GM23338 (cell line): ENCODE measurements at regions not wholly inside any gene's neighbourhood (a gene's known extent, or its start where the extent isn't known, plus 50 kb on each side); places are given as distances from the start of the nearest gene placed in this dataset.

Experiments used
- EZH2 ChIP-seq: fragments of 200-600 bp; sonication (generic); IDR thresholded peaks from one replicate; pipeline ENCODE4 v1.8.0; 2017; ENCODE audit warnings: antibody characterized with exemption, mild to moderate bottlenecking, low read depth; ENCODE audit not compliant: unreplicated experiment
- EZH2phosphoT487 ChIP-seq: fragments of 200-600 bp; sonication (generic); IDR thresholded peaks from one replicate; pipeline ENCODE4 v1.8.1; 2018; ENCODE audit warnings: antibody characterized with exemption; ENCODE audit not compliant: unreplicated experiment
- POLR2AphosphoS5 ChIP-seq: IDR thresholded peaks from 2 replicates; pipeline ENCODE4 v1.6.1; 2016; ENCODE audit warnings: antibody characterized with exemption, low read depth
- STAT1 ChIP-seq: IDR thresholded peaks from one replicate; pipeline ENCODE4 v1.6.1; 2016; ENCODE audit warnings: antibody characterized with exemption; ENCODE audit not compliant: unreplicated experiment
- ZNF114 ChIP-seq: fragments of 250-450 bp; sonication (Bioruptor Pico); IDR thresholded peaks from 2 replicates; pipeline ENCODE4 v1.5.0; 2020; ENCODE audit warnings: mild to moderate bottlenecking, moderate library complexity
- TF ChIP-seq, protein P1 (sequence below): fragments of 250-450 bp; sonication (Bioruptor Pico); IDR thresholded peaks from 2 replicates; pipeline ENCODE4 v1.5.0; 2020; ENCODE audit warnings: mild to moderate bottlenecking, moderate library complexity
- TF ChIP-seq, protein P2 (sequence below), 2 experiments: fragments of 200-600 bp in 1 of 2; sonication (generic) in 1 of 2; conservative IDR thresholded peaks; 2 replicates each; pipeline versions ENCODE4 v1.5.1 to v1.6.1; 2016 to 2017; ENCODE audit warnings: antibody characterized with exemption in 2 of 2, low read depth in 2 of 2, mild to moderate bottlenecking in 2 of 2, moderate library complexity in 1 of 2
- TF ChIP-seq, protein P3 (sequence below): IDR thresholded peaks from one replicate; pipeline ENCODE4 v1.6.1; 2018; ENCODE audit warnings: antibody characterized with exemption; ENCODE audit not compliant: unreplicated experiment

GRCh38 chrX:28170713-28171112, 189.5 kb upstream of the DCAF8L1 start:
- TF ChIP-seq EZH2 (no peak), EZH2phosphoT487 (no peak), ZNF114 (no peak), STAT1 (no peak), POLR2AphosphoS5 (no peak)
- TF ChIP-seq, protein P1, sequence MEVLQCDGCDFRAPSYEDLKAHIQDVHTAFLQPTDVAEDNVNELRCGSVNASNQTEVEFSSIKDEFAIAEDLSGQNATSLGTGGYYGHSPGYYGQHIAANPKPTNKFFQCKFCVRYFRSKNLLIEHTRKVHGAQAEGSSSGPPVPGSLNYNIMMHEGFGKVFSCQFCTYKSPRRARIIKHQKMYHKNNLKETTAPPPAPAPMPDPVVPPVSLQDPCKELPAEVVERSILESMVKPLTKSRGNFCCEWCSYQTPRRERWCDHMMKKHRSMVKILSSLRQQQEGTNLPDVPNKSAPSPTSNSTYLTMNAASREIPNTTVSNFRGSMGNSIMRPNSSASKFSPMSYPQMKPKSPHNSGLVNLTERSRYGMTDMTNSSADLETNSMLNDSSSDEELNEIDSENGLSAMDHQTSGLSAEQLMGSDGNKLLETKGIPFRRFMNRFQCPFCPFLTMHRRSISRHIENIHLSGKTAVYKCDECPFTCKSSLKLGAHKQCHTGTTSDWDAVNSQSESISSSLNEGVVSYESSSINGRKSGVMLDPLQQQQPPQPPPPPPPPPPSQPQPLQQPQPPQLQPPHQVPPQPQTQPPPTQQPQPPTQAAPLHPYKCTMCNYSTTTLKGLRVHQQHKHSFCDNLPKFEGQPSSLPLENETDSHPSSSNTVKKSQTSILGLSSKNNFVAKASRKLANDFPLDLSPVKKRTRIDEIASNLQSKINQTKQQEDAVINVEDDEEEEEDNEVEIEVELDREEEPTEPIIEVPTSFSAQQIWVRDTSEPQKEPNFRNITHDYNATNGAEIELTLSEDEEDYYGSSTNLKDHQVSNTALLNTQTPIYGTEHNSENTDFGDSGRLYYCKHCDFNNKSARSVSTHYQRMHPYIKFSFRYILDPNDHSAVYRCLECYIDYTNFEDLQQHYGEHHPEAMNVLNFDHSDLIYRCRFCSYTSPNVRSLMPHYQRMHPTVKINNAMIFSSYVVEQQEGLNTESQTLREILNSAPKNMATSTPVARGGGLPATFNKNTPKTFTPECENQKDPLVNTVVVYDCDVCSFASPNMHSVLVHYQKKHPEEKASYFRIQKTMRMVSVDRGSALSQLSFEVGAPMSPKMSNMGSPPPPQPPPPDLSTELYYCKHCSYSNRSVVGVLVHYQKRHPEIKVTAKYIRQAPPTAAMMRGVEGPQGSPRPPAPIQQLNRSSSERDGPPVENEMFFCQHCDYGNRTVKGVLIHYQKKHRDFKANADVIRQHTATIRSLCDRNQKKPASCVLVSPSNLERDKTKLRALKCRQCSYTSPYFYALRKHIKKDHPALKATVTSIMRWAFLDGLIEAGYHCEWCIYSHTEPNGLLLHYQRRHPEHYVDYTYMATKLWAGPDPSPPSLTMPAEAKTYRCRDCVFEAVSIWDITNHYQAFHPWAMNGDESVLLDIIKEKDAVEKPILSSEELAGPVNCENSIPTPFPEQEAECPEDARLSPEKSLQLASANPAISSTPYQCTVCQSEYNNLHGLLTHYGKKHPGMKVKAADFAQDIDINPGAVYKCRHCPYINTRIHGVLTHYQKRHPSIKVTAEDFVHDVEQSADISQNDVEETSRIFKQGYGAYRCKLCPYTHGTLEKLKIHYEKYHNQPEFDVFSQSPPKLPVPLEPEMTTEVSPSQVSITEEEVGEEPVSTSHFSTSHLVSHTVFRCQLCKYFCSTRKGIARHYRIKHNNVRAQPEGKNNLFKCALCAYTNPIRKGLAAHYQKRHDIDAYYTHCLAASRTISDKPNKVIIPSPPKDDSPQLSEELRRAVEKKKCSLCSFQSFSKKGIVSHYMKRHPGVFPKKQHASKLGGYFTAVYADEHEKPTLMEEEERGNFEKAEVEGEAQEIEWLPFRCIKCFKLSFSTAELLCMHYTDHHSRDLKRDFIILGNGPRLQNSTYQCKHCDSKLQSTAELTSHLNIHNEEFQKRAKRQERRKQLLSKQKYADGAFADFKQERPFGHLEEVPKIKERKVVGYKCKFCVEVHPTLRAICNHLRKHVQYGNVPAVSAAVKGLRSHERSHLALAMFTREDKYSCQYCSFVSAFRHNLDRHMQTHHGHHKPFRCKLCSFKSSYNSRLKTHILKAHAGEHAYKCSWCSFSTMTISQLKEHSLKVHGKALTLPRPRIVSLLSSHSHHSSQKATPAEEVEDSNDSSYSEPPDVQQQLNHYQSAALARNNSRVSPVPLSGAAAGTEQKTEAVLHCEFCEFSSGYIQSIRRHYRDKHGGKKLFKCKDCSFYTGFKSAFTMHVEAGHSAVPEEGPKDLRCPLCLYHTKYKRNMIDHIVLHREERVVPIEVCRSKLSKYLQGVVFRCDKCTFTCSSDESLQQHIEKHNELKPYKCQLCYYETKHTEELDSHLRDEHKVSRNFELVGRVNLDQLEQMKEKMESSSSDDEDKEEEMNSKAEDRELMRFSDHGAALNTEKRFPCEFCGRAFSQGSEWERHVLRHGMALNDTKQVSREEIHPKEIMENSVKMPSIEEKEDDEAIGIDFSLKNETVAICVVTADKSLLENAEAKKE (CRISPR knock-in tag) = no peak
- TF ChIP-seq, protein P2, sequence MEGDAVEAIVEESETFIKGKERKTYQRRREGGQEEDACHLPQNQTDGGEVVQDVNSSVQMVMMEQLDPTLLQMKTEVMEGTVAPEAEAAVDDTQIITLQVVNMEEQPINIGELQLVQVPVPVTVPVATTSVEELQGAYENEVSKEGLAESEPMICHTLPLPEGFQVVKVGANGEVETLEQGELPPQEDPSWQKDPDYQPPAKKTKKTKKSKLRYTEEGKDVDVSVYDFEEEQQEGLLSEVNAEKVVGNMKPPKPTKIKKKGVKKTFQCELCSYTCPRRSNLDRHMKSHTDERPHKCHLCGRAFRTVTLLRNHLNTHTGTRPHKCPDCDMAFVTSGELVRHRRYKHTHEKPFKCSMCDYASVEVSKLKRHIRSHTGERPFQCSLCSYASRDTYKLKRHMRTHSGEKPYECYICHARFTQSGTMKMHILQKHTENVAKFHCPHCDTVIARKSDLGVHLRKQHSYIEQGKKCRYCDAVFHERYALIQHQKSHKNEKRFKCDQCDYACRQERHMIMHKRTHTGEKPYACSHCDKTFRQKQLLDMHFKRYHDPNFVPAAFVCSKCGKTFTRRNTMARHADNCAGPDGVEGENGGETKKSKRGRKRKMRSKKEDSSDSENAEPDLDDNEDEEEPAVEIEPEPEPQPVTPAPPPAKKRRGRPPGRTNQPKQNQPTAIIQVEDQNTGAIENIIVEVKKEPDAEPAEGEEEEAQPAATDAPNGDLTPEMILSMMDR (conservative IDR thresholded peaks at IDR 0.05; ENCODE audit: low read depth in 2 of 2) = no peak
- TF ChIP-seq, protein P3, sequence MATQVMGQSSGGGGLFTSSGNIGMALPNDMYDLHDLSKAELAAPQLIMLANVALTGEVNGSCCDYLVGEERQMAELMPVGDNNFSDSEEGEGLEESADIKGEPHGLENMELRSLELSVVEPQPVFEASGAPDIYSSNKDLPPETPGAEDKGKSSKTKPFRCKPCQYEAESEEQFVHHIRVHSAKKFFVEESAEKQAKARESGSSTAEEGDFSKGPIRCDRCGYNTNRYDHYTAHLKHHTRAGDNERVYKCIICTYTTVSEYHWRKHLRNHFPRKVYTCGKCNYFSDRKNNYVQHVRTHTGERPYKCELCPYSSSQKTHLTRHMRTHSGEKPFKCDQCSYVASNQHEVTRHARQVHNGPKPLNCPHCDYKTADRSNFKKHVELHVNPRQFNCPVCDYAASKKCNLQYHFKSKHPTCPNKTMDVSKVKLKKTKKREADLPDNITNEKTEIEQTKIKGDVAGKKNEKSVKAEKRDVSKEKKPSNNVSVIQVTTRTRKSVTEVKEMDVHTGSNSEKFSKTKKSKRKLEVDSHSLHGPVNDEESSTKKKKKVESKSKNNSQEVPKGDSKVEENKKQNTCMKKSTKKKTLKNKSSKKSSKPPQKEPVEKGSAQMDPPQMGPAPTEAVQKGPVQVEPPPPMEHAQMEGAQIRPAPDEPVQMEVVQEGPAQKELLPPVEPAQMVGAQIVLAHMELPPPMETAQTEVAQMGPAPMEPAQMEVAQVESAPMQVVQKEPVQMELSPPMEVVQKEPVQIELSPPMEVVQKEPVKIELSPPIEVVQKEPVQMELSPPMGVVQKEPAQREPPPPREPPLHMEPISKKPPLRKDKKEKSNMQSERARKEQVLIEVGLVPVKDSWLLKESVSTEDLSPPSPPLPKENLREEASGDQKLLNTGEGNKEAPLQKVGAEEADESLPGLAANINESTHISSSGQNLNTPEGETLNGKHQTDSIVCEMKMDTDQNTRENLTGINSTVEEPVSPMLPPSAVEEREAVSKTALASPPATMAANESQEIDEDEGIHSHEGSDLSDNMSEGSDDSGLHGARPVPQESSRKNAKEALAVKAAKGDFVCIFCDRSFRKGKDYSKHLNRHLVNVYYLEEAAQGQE = no peak
